Large intestine (tissue), 3 donors: ENCODE measurements at regions not wholly inside any gene's neighbourhood (a gene's known extent, or its start where the extent isn't known, plus 50 kb on each side); places are given as distances from the start of the nearest gene placed in this dataset.

Experiments used
- DNase-seq, 2 donors: peaks; one replicate each; pipeline versions ENCODE4 v3.0.0 to v3.0.0-alpha.2; 2013
- H3K27ac ChIP-seq: one replicate; pipeline ENCODE4 v1.5.1; 2013; ENCODE audit warnings: low read length
- H3K27me3 ChIP-seq: 2 replicates; pipeline ENCODE4 v1.6.1; 2013; ENCODE audit warnings: low read length; ENCODE audit not compliant: control insufficient read depth, insufficient read depth
- H3K36me3 ChIP-seq: 2 replicates; pipeline ENCODE4 v1.6.1; 2013; ENCODE audit warnings: low read length; ENCODE audit not compliant: control insufficient read depth, insufficient read depth
- H3K4me1 ChIP-seq: one replicate; pipeline ENCODE4 v1.6.1; 2013; ENCODE audit warnings: low read length; ENCODE audit not compliant: control insufficient read depth, insufficient read depth
- H3K4me3 ChIP-seq: one replicate; pipeline ENCODE4 v1.5.1; 2013; ENCODE audit warnings: low read length
- H3K9me3 ChIP-seq: one replicate; pipeline ENCODE4 v1.6.1; 2013; ENCODE audit warnings: mild to moderate bottlenecking, low read depth, low read length, moderate library complexity; ENCODE audit not compliant: control insufficient read depth
- WGBS: methylation state at CpG from one replicate; pipeline ENCODE4 v1.1.5; 2013; ENCODE audit warnings: low lambda C conversion rate; ENCODE audit not compliant: insufficient coverage; 5-methylcytosine and 5-hydroxymethylcytosine counted together

DNA sequence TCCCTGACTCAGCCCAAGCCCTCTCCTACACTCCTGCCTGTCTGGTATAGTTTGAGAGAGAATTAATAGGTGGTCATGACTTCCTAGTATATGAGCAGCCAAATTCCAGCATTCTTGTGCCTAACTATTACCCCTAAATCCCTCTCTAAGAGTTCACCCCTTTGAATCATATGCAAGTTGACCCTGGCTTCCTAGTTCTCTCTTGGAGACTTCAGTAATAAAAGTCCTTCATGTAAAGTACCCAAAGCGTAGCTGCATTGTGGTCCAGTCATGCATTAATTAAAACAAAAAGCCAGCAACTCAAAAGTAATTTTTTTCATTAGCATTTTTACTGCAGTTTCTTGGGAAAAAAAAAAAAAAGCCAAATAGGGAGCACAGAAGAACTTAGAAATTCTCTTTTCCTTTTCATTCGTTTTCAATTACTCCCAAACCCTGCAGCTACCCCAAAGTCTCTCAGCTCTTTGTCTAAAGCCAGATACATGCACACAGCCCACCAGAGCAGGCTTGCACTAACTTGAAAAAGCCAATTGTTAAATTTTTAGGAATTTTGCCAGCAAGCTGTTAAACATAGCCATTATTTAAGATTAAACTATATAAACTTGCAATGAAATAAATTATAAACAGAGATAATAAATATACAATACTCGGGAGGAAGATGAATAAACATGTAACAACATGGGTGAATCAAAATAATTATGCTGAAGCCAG lies 50.1 kb upstream of the STT3B start:
- Histone ChIP-seq H3K9me3 (no peaks in the 10 kb centered on the region), H3K4me1 (no peaks in the 10 kb centered on the region), H3K36me3 (no peaks in the 10 kb centered on the region), H3K27ac (no peak overlapping the region), H3K4me3 (no peak overlapping the region), H3K27me3 (no peaks in the 10 kb centered on the region)
- DNase-seq: no peak
- WGBS: 83% methylated on average over 2 of the region's 3 CpGs
